ENCODE measurements at regions not wholly inside any gene's neighbourhood (a gene's known extent, or its start where the extent isn't known, plus 50 kb on each side); places are given as distances from the start of the nearest gene placed in this dataset.

GRCh38 chr6:67914419-67914818, 720.7 kb upstream of the ADGRB3 start:
- TF ChIP-seq, protein P1, sequence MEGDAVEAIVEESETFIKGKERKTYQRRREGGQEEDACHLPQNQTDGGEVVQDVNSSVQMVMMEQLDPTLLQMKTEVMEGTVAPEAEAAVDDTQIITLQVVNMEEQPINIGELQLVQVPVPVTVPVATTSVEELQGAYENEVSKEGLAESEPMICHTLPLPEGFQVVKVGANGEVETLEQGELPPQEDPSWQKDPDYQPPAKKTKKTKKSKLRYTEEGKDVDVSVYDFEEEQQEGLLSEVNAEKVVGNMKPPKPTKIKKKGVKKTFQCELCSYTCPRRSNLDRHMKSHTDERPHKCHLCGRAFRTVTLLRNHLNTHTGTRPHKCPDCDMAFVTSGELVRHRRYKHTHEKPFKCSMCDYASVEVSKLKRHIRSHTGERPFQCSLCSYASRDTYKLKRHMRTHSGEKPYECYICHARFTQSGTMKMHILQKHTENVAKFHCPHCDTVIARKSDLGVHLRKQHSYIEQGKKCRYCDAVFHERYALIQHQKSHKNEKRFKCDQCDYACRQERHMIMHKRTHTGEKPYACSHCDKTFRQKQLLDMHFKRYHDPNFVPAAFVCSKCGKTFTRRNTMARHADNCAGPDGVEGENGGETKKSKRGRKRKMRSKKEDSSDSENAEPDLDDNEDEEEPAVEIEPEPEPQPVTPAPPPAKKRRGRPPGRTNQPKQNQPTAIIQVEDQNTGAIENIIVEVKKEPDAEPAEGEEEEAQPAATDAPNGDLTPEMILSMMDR (IDR thresholded peaks at IDR 0.05) = no peak
- TF ChIP-seq RCOR1 (IDR thresholded peaks at IDR 0.05; ENCODE audit: low read depth, low read length) = no peak
- TF ChIP-seq HOXA7 (CRISPR knock-in tag; IDR thresholded peaks at IDR 0.05) = no peak
- TF ChIP-seq CHD2 (IDR thresholded peaks at IDR 0.05; ENCODE audit: low read length, partially characterized antibody) = no peak
- no peak for TF ChIP-seq NR3C1 (IDR thresholded peaks at IDR 0.05)
- TF ChIP-seq POLR2A (IDR thresholded peaks at IDR 0.05; ENCODE audit: low read length) = no peak
- TF ChIP-seq HDAC2 (IDR thresholded peaks at IDR 0.05) = no peak
- TF ChIP-seq, protein P2, sequence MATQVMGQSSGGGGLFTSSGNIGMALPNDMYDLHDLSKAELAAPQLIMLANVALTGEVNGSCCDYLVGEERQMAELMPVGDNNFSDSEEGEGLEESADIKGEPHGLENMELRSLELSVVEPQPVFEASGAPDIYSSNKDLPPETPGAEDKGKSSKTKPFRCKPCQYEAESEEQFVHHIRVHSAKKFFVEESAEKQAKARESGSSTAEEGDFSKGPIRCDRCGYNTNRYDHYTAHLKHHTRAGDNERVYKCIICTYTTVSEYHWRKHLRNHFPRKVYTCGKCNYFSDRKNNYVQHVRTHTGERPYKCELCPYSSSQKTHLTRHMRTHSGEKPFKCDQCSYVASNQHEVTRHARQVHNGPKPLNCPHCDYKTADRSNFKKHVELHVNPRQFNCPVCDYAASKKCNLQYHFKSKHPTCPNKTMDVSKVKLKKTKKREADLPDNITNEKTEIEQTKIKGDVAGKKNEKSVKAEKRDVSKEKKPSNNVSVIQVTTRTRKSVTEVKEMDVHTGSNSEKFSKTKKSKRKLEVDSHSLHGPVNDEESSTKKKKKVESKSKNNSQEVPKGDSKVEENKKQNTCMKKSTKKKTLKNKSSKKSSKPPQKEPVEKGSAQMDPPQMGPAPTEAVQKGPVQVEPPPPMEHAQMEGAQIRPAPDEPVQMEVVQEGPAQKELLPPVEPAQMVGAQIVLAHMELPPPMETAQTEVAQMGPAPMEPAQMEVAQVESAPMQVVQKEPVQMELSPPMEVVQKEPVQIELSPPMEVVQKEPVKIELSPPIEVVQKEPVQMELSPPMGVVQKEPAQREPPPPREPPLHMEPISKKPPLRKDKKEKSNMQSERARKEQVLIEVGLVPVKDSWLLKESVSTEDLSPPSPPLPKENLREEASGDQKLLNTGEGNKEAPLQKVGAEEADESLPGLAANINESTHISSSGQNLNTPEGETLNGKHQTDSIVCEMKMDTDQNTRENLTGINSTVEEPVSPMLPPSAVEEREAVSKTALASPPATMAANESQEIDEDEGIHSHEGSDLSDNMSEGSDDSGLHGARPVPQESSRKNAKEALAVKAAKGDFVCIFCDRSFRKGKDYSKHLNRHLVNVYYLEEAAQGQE (IDR thresholded peaks at IDR 0.05) = no peak
- no peak for TF ChIP-seq JUN (IDR thresholded peaks at IDR 0.05)
- no peak for TF ChIP-seq MYC (IDR thresholded peaks at IDR 0.05; ENCODE audit: borderline replicate concordance, low read length)

Measured in A549 (cell line).